ENCODE measurements at regions not wholly inside any gene's neighbourhood (a gene's known extent, or its start where the extent isn't known, plus 50 kb on each side); places are given as distances from the start of the nearest gene placed in this dataset.

- TF ChIP-seq CTCF (conservative IDR thresholded peaks at IDR 0.05; ENCODE audit: low read depth, low read length) (no peak), EZH2 (IDR thresholded peaks at IDR 0.05; ENCODE audit: borderline replicate concordance, low read depth, low read length, poor library complexity, severe bottlenecking) (no peak)
These were observed 499.5 kb upstream of the PROK2 start for GRCh38 chr3:72284471-72284870.
